Astrocyte of the hippocampus (primary cell): ENCODE measurements at regions not wholly inside any gene's neighbourhood (a gene's known extent, or its start where the extent isn't known, plus 50 kb on each side); places are given as distances from the start of the nearest gene placed in this dataset.
"Not testable (repeated sequence)": the region's sequence is repeated elsewhere in the genome, so short reads cannot be mapped to it uniquely, and the experiment has no call there.

ENCODE experiments used
- DNase-seq: peaks from one replicate; pipeline ENCODE4 v3.0.0; 2011; ENCODE audit warnings: low read depth, low spot score

DNA sequence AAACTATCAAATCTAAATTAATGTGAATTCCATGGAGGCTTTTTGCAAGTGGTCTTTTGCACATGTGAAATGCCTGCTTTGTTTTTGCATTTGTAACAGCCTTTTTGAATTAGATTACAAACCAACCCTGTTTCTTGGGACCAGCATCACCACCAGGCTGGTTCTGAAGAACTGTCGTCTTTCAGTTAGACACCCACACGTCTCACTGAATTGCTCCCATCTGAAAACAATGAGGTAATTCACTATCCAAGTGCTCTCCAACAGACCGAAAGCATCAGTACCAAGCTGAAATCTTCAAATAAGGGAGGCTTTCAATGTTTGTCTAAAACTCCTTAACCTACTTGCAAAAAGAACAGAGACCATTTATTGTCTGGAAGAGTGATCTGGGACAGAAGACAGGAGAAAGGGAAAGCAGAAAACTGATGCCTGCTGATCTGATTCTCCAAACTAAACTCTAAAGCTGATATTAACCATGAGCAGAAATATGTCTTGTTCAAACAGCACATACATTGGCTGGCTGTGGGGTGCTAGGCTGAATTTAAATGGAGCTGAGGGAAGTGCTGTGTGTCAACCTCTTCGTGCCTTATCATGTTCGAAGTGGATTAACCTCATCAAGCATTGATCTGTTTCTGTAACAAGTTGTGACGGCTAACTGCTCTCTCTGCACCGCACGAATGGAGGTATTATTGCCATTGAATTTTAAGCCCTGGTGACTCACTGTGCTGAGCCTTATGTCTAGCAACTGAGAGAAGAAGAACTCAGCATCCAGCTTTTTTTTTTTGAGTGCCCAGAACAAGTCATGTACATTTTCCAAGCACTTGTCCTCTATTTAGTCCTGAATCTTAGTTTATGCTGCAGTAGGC is 213.7 kb upstream of the P2RY1 start:
- peak; percentile 48 for DNase-seq

DNA sequence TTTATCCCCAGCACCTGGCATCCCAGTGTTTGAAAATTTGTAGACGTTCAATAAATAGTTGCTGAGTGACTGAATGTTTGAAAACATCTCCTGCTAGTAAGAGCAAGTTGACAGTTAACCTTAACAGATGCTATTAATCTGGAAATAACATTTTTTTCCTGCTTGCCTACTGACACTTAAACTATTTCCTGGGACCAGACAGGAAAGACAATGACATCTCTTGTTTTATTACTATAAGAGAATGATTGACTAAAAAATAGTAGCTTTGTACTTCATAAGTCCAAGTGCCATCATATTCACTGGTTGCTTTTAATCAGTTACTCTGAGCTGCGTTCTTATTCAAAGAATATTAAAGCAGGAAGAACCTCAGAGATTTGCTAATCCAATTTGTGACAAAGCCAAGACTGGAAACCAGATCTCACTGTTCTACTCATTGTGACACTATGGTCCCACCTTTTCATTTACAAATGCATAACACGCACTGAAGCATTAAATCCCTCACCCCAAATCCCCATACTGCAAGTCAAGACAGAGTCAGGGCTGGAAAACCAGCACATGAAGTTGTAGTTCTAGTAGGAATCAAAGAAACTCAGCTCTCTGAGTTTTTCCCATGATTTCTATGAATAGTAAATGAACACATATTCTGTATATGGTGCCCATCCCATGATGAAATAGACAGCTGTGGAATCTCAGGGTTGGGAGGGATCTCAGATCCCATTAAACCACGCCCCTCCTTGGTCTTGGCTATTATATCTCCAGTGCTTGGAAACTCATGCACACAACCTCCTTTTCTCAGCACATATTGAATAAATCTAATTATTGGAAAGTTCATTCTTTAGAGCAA is 212.7 kb upstream of the P2RY1 start:
- no peak for DNase-seq

DNA sequence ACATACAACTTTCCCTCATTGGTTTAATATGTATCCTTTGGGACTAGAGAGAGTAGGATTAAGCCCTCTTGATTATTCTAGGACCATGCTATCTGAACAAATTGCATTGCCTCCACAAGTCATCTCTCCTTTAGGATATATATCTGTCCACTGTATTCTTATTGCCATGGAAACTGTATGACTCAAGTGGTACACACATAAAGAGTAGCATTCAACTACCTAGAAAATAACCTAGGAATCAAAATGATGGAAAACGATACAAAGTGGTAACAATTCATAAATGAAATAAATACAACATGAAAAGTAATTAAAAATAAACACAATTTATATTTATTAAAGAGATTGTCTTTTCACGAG is 212.1 kb upstream of the P2RY1 start:
- no peak for DNase-seq

DNA sequence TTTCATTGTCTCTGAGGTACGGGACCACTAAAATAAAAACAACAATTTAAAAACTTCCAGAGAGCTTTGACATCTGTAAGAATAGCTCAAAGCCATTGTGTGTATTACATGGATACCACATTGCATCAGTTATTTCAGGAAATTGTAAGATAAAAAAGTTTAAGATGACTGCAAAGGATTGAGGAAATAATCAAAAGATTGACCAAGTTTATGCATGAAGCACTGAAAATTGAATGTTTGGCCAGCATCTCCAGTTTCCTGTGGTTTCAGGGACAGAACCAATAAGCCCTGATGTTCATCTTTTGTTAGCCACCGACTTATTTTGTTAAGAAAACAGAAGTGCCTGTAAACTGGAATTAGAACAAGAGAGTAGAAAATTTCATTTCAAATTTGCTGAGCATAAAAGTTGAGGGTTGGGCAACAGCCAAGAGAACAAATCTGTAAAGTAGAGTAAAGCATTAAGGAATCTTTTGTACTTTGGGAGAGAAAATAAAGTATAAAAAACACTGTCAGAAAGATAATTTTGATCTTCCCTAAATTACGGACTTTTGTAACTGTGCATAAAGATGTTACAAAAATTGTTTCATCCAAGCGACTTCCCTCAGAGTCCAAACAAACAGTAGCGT is 211.5 kb upstream of the P2RY1 start:
- DNase-seq: no peak

DNA sequence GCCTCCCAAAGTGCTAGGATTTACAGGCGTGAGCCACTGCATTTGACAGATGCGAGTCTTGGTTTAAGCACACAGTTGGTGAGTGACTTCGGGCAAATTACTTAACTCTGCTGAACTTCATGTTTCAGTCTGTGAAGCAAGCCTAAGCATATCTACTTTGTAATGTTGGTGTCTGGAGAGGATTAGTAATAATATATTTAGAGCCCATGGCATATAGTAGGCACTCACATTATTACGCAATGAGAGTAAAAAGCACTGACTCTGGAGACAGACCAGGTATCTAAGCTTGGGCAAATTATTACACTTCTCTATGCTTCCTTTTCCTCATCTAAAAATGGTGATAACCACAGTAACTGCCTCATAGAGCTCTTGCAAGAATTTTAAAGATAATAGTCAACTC is 208.7 kb upstream of the P2RY1 start:
- no peak for DNase-seq

DNA sequence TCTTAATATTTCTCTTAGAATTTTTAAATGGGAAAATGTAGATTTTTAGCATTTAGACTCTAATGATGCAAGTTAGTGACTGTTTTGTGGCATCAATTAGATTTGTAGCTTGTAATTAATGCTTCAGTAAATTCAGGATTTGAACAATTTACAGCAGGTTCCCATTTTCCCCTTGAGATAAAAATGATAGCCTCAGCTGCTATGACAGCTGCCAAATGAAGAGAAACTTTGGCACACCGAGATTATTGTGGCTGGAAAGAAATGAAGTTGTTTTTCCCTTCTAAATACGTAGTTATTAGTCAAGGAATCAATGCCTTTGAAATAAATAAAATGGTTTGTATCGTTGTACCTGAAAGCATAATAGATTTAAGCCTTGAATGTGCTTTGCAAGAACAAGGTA is 206.4 kb upstream of the P2RY1 start:
- no peak for DNase-seq

DNA sequence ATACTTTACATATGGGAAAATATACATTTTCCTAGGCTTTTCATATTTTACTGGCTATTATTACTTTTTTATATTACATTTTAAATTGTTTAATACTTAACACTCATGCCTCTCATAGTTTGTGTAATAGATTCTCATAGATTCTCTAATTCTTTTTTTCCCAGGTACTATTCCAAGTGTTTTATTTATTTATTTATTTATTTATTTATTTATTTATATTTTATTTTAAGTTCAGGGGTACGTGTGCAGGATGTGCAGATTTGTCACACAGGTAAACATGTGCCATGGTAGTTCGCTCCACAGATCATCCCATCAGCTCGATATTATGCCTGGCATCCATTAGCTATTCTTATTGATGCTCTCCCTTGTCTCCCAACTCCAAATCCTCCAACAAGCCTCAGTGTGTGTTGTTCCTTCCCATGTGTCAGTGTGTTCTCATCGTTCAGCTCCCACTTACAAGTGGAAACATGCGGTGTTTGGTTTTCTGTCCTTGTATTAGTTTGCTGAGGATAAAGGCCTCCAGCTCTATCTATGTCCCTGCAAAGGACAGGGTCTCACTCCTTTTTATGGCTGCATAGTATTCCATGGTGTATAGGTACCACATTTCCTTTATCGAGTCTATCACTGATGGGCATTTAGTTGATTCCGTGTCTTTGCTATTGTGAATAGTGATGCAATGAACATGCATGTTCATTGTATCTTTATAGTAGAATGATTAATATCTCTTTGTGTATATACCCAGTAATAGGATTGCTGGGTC is 205.4 kb upstream of the P2RY1 start:
- no peak for DNase-seq

DNA sequence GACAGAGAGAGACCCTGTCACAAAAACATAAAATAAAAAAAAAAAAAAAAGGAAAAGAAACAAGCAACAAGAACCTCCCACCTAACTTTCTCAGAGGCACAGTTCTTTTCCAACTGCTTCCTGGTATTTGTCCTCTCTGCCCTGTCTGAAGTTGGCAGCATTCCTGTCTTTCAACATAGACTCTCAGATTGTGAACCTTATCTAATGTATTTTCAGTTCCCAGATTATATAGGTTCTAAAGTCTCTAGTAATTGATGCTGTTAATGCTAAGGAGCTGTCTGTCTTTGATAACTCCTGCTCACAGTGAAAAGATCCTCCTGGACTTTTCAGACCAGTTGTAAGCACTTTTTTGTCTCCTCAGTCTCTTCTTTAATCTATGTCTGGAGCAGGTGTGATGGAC is 199.5 kb upstream of the P2RY1 start:
- no peak for DNase-seq

DNA sequence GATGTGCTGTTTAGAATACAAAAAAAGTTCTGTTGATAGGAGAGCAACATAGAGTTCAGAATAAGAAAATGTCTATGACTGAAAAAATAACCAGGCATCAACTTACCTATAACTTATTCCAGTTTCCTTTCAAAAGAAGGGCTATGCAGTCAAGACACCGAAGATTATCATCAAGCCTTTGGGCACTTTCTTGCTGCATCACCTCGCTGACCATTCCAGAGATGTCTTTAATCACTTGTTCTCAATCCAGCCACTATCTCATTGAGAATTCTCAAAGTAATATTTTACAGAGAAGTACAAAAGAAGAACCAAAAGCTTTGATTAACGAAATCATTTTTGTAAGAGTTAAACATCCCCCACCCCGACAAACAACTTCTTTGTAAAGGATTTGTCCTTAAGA is 198.3 kb upstream of the P2RY1 start:
- DNase-seq: no peak

DNA sequence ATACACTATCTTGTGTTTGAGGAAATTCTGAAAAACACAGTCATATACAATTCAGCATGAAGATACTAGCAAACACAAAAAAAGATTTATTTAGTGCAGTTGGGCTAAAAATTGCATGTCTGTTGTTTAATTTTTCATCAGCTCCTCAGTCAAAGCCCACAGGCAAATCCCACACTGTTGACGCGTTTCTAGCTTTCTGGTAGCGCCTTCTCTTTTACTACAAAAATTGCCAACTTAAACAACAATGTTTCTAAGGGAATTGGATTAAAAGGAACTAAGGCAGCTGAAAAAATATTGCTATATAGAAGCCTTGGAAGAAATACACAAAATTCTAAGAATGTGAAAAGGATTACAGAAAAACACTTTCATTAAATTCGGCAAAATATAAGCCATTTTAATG is 196.7 kb upstream of the P2RY1 start:
- DNase-seq: no peak

DNA sequence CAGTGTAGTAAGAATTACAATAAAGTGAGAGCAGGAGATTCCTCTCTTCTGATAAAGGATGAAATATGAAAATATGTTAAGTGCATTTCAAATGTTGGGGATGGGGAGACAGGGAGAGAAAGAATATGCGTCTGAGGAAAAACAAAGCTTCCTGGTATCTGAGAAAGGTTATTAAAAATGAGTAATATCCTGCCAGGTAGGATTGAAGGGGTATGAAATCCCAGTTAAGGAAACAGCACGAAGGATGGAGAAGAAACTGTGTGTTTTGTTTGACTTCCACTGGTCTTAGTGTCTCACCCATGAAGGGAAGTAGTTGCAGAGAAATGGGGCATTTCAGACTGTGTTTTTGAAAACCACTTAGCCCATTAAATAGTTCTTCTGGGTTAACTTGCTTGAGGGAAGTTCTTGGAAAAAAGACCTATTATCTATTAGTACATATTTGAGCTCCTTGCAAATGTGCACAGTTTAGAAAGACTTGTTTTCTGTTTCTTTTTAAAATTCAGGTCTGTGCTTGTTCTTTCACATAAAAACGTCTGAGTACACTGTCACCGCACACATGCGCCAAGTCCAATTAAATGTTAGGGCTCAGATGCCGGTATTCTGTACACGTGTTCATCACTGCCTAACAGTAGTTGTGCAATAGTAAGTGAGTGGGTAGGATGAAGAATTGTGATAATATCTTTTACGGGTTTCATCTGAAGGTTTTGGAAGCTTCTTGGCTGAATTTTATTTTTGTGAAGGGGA is 196.1 kb upstream of the P2RY1 start:
- DNase-seq: peak; percentile 25

DNA sequence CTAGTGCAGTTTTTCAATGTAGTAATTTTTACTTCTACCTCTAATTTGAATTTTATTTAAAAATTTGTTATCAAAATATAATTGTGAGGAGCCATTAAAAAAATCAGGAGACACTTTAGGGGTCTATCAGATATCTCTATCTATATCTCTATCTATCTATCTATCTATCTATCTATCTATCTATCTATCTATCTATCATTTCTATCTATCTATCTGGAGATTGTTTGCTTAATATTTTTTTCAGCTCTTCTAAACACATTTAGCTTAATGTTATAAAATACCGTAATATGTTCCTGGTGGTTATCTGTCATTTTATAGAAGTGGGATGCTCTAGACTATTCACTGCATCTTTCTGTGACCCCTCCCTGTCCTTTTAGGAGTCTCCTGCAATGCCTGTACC is 193.7 kb upstream of the P2RY1 start:
- DNase-seq: no peak

DNA sequence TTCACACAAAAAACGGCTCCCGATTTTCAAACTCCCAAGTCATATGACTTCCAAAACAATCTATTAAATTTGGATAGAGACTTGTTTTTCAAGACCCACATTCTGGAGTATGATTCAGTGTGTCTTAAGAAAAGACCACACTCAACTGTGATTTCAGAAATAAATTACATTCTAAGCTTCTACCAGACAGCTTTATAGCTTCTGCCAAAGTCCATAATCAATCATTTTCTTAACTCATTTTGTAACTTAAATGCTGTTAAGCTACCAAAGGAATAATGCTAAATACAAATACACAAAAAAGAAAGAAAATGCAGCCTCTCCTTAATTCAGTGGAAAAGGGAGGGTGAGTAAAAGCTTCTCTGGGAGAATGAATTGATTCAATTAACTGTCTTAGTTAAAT is 192.3 kb upstream of the P2RY1 start:
- DNase-seq: no peak

DNA sequence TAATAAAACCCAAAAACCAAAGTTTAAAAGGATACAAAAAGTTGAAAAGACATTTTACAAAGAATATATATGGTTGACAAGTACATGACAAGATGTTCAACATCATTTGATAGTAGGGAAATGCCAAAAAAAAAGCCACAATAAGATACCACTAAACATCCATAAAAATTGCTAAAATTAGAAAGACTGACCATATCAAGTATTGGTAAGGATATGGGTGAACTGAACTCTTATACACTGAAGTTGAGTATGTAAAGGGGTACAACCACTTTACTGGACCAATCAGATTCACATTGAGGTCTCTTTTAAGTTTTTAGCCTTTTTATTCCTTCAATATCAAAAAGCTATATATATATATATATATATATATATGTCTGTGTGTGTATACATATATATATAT is 190.5 kb upstream of the P2RY1 start:
- DNase-seq: no peak

DNA sequence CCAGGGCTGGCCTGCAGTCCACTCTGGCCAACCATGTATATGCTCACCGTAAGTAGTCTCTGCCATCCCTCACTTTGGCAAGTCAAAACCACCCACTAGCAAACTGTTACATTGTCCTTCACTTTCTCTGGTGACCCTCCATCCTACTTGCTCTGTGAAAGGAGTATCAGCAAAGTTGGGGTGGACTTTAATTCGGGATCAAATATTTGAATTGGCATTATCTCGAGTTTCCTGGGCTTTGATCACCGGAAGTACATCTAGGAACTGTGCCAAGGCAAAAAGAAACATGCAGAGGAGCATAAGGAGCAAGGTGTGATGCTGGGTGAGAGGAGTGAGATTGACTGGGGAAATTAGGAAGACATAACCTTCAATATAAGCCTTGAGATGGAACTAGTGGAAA is 188.9 kb upstream of the P2RY1 start:
- DNase-seq: no peak

DNA sequence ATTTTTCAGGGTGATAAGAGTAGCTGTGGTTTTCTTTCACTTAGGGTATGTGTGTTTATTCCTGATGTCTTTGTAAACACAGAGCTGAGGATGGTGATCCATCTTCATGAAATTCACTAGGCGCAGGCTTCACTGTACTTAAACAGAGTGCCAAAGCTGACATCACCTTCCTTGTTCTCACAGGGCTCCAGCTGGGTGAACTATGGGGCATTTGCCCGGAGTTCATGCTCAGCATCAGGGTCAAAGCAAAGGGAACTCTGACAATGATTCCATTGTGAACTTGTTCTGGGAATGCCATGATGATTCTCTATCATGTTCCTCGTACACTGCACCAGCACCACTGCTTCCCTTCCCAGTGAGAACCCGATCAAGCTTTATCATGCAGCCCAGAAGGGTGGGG is 184.8 kb upstream of the P2RY1 start:
- peak; percentile 27 for DNase-seq

DNA sequence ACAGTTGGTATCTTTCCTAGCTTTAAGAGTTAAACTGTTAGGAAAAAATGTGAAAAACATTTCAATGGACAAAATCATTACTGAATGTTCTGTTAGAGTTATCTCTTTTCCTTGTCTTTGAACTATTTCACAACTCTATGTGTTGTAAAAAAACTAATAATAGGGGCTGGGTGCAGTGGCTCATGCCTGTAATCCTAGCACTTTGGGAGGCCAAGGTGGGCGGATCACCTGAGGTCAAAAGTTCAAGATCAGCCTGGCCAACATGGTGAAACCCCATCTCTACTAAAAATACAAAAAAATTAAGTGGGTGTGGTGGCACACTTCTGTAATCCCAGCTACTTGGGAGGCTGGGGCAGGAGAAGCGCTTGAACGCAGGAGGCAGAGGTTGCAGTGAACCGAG is 184.0 kb upstream of the P2RY1 start:
- not testable (repeated sequence) for DNase-seq

DNA sequence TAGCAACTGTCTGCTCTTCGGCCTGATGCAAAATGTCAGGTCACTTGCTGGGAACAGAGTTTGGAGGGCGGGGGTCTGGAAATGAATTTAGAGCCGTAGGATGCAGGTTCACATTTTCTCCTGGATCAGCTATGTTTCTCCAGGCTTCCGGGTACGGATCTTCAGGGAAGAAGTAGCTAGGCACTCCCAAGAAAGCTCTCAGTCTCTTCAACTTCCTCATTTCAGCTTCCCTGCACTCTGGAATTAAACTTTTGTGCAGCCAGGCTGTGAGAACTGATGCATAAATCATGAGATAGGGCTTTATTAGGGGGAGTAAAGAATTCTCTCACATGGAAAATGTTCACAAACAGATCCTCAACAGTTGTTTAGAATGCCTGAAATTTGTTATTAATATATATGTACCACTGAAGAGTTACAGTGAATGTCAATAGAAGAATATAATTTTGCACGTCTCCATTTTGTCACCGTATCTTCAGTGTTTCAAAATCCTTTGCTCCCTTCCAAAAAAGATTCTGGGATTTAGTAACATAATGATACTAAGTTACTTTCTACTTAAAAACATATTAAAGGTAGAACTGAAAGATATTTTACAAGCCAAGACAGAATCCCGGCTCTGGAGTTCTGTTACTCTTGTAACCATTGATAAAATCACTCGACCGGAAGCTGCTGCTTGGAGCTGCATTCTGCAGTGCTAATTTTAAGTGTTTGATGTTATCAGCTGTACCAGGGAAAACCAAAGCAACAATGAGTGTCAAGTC is 178.5 kb upstream of the P2RY1 start:
- peak; percentile 42 for DNase-seq

DNA sequence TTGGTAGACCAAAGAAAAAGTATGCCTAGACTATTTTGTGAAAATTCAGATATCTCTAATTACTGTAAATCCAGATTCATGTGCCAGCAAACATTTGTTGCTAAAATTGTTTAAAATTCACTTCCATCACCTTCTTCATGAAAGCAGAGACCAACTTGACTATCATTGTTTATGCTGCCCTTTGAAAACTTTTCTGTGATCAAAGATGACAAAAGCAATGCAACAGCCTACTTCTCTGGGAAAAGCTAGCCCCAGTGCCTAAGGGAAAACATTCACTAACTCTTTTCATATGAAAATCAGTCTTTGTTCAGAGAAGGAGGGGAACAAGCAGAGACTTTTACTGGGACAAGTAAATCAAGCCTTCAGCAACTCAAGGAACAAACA is 178.0 kb upstream of the P2RY1 start:
- DNase-seq: peak; percentile 22

DNA sequence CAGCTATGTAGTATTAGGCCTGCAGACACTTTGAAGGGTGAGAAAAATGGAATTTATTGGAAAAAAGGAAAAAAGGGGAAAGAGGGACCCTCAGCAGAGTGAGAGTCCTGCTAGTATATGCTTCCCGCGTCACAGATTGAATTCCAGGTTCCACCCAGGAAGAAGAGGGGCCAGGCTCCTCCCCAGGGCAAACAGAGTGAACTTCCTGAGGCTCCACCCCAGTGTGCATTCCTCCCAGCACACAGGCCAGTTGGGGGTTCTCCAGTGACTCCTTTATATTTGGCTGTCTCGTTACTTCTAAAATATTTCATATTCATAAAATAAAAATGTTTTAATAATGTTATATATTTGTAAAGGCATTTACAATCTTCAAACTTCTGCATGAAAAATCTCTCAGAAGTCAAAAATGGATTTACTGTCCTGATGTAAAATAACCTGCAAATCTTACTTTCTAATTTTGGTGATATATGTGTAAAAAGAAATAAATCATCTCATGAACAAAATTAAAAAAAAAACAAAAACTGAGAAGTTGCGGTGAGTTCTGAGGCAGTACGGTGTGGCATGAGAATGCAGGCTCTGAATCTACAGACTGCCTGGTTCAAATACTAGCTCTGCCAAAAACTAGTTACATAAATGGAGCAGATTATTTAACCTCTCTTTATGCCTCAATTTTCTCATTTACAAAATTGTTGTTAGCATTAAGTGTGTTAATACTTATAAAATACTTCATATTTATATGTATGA is 175.8 kb upstream of the P2RY1 start:
- DNase-seq: no peak
